ENCODE measurements at regions not wholly inside any gene's neighbourhood (a gene's known extent, or its start where the extent isn't known, plus 50 kb on each side); places are given as distances from the start of the nearest gene placed in this dataset.

GRCh38 chr14:26081043-26081442, 516.8 kb downstream of the NOVA1 start:
- TF ChIP-seq, protein P1, sequence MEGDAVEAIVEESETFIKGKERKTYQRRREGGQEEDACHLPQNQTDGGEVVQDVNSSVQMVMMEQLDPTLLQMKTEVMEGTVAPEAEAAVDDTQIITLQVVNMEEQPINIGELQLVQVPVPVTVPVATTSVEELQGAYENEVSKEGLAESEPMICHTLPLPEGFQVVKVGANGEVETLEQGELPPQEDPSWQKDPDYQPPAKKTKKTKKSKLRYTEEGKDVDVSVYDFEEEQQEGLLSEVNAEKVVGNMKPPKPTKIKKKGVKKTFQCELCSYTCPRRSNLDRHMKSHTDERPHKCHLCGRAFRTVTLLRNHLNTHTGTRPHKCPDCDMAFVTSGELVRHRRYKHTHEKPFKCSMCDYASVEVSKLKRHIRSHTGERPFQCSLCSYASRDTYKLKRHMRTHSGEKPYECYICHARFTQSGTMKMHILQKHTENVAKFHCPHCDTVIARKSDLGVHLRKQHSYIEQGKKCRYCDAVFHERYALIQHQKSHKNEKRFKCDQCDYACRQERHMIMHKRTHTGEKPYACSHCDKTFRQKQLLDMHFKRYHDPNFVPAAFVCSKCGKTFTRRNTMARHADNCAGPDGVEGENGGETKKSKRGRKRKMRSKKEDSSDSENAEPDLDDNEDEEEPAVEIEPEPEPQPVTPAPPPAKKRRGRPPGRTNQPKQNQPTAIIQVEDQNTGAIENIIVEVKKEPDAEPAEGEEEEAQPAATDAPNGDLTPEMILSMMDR (IDR thresholded peaks at IDR 0.05; ENCODE audit: low read depth, low read length, poor library complexity, severe bottlenecking), result no peak
- TF ChIP-seq EZH2phosphoT487 (IDR thresholded peaks at IDR 0.05; ENCODE audit: borderline replicate concordance, low read length), result no peak

Data from DOHH2 (cell line).